Left ventricle myocardium inferior (tissue), 1 donor: ENCODE measurements at regions not wholly inside any gene's neighbourhood (a gene's known extent, or its start where the extent isn't known, plus 50 kb on each side); places are given as distances from the start of the nearest gene placed in this dataset.

Experiments used
- DNase-seq: peaks from one replicate; pipeline ENCODE4 v3.0.0-alpha.2; 2020
- H3K27ac ChIP-seq: fragments of 200-600 bp; replicated peaks from 2 replicates; pipeline ENCODE4 v1.8.0; 2021
- H3K27me3 ChIP-seq: fragments of 200-600 bp; 2 replicates; pipeline ENCODE4 v1.8.0; 2021; ENCODE audit warnings: low read depth
- H3K36me3 ChIP-seq: fragments of 200-600 bp; 2 replicates; pipeline ENCODE4 v1.8.0; 2021
- H3K4me1 ChIP-seq: fragments of 200-600 bp; 2 replicates; pipeline ENCODE4 v1.8.0; 2021
- H3K4me3 ChIP-seq: fragments of 200-600 bp; 2 replicates; pipeline ENCODE4 v1.8.0; 2021; ENCODE audit warnings: mild to moderate bottlenecking, moderate library complexity
- H3K9me3 ChIP-seq: fragments of 200-600 bp; replicated peaks from 2 replicates; pipeline ENCODE4 v1.8.0; 2021
- intact Hi-C: fragments of 100-400 bp; cut with micrococcal nuclease; formaldehyde crosslinking; loops from one replicate; pipeline ENCODE4 v1.11.0; 2022
- TF ChIP-seq, protein P1 (sequence below): fragments of 200-600 bp; IDR thresholded peaks from 2 replicates; pipeline ENCODE4 v1.8.0; 2021; ENCODE audit warnings: antibody characterized with exemption, mild to moderate bottlenecking, borderline replicate concordance
- donor health status: DM: no; HTN: yes; CAD: no; lungs with severe emphysema.

DNA sequence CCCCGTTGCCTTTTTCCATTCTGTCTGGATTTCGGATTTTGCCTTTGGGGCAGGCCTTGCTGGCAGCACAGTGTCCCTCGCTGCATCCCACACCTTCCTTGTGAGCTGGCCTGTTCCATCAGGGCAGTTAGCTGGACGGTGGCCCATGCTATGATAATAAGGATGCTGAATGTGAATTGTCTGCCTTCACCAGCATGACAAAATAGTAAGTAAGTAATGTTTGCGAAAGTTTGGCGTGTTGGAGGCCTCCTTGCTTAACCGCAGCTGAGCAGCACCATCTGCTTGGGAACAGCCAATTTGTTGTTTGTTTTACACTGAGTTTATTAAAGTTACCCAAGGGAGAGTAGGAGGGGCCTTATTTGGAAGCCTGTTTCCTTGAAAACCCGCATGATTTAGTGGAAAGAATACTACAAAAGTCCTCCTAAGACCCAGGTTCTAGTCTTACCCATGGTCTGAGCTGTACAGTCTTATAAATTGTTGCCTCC is 469.7 kb upstream of the FANCL start:
- Histone ChIP-seq H3K4me1 (no peaks in the 10 kb centered on the region), H3K9me3 (no peaks in the 10 kb centered on the region), H3K36me3 (no peaks in the 10 kb centered on the region), H3K27ac (no peak overlapping the region), H3K4me3 (no peak overlapping the region), H3K27me3 (no peaks in the 10 kb centered on the region)
- DNase-seq, result no peak
- TF ChIP-seq, protein P1, sequence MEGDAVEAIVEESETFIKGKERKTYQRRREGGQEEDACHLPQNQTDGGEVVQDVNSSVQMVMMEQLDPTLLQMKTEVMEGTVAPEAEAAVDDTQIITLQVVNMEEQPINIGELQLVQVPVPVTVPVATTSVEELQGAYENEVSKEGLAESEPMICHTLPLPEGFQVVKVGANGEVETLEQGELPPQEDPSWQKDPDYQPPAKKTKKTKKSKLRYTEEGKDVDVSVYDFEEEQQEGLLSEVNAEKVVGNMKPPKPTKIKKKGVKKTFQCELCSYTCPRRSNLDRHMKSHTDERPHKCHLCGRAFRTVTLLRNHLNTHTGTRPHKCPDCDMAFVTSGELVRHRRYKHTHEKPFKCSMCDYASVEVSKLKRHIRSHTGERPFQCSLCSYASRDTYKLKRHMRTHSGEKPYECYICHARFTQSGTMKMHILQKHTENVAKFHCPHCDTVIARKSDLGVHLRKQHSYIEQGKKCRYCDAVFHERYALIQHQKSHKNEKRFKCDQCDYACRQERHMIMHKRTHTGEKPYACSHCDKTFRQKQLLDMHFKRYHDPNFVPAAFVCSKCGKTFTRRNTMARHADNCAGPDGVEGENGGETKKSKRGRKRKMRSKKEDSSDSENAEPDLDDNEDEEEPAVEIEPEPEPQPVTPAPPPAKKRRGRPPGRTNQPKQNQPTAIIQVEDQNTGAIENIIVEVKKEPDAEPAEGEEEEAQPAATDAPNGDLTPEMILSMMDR, result no peak
- intact Hi-C loops, result no loop called here

DNA sequence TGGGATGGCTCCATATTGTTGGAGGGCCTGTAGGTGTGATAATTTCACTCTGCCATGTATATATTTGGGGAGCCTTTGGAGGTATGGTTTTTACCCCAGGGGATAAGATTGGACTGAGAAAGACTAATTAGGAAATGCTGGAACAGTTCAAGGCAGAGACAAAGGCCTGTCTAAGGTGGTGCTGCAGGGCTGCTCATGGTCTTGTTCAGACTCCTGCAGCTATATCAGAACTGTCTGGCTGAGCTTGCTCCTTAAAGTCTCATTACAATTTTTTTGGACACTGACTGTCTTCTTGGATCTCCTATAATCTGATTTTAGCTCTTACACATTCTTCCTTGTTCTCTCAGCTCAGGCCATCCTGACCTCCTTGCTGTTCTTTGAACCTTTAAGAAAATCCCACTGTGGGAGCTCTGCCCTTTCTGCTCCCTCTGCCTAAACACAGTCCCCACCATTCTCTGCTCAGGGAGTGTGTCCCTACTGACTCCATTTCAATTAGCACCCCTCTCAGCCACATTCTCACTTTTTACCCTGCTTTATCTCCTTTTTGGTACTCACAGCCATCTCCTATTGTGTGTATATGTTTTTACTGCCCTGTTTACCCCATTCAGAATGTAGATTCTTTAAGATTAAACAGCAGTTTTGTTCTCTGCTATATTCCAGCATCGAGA is 468.7 kb upstream of the FANCL start:
- Histone ChIP-seq H3K4me3 (no peak overlapping the region), H3K27ac (no peak overlapping the region), H3K36me3 (no peaks in the 10 kb centered on the region), H3K27me3 (no peaks in the 10 kb centered on the region), H3K4me1 (no peaks in the 10 kb centered on the region), H3K9me3 (no peaks in the 10 kb centered on the region)
- TF ChIP-seq, protein P1, result no peak
- intact Hi-C loops, result no loop called here
- DNase-seq, result no peak

DNA sequence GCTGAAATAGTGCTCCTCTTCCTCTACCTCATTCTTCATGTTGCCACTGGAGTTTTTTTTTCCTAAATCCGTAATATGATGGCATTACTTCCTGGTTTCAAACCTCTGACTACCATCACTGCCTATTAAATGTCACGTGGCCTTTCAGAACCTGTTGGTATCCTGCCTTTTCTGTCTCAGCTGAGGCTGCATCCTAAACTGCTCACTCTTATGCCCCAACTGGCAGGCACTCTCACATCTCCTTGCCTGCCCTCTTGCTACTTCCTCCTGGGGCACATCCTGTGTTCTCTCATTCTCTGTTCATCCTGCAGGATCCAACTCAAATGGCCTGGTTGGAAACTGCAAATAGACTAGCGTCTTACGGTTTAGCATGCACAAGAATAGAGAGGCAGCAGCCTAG is 468.1 kb upstream of the FANCL start:
- no peaks in the 10 kb centered on the region for H3K36me3 ChIP-seq
- H3K4me1 ChIP-seq, result no peaks in the 10 kb centered on the region
- DNase-seq, result no peak
- H3K27me3 ChIP-seq, result no peaks in the 10 kb centered on the region
- no peaks in the 10 kb centered on the region for H3K9me3 ChIP-seq
- intact Hi-C loops, result no loop called here
- no peak overlapping the region for H3K4me3 ChIP-seq
- H3K27ac ChIP-seq, result no peak overlapping the region
- TF ChIP-seq, protein P1, result no peak

DNA sequence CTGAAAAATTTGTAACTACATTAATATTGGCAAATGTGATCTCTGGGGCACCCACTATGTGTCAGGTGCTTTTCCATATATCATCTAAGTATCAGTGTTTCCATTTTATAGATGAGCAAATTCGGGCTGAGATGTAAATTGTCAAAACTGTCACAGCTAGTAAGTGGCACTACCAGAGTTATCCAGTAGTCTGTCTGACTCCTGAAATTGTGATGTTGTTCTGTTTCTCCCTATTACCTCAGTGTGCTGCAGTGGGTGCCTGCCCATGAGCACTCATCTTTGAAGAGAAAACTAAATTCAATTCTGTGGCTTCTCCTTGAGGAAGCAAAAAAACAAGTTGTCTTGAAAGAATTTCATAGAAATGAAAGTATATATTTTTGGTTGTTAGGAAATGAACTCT is 467.4 kb upstream of the FANCL start:
- Histone ChIP-seq H3K4me3 (no peak overlapping the region), H3K27ac (no peak overlapping the region), H3K36me3 (no peaks in the 10 kb centered on the region), H3K9me3 (no peaks in the 10 kb centered on the region), H3K27me3 (no peaks in the 10 kb centered on the region), H3K4me1 (no peaks in the 10 kb centered on the region)
- DNase-seq, result no peak
- TF ChIP-seq, protein P1, result no peak
- intact Hi-C loops, result no loop called here

DNA sequence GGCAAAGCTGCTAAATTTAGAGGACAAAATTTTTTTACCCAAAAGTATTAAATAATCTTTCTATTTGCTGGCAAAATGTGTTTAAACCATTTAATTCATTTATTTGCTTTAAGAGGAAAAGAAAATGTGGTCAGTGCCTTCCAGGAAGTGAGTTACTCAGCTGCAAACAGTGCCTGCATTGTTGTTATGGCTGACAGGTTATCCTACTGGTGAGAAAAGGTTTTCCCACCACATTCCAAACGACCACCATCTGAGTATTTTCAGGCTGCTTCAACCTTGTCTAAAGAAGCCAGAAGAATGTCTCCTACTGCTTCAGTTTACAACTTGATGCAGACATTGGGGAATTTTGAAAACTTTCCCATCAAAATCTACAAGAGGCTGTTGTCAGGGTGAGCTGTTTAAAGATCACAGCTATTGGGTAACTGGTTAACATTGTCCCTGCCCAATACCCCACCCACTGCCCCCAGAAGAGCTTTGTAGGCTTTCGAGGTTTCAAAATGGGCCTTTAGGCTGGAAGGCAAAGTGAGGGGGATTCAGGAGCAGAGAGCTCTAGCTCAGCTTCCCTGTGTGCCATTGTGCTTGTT is 461.3 kb upstream of the FANCL start:
- Histone ChIP-seq H3K9me3 (no peaks in the 10 kb centered on the region), H3K27me3 (no peaks in the 10 kb centered on the region), H3K36me3 (no peaks in the 10 kb centered on the region), H3K4me1 (no peaks in the 10 kb centered on the region), H3K4me3 (no peak overlapping the region), H3K27ac (no peak overlapping the region)
- TF ChIP-seq, protein P1, result no peak
- DNase-seq, result no peak
- intact Hi-C loops, result no loop called here
